GM12891 (cell line): ENCODE measurements at regions not wholly inside any gene's neighbourhood (a gene's known extent, or its start where the extent isn't known, plus 50 kb on each side); places are given as distances from the start of the nearest gene placed in this dataset.

ENCODE experiments used
- POLR2AphosphoS5 ChIP-seq: IDR thresholded peaks from 2 replicates; pipeline ENCODE4 v1.6.1; 2011; ENCODE audit warnings: low read depth, low read length, control low read depth
- SPI1 ChIP-seq: IDR thresholded peaks from 2 replicates; pipeline ENCODE4 v1.6.1; 2011; ENCODE audit warnings: low read depth, low read length, control low read depth

DNA sequence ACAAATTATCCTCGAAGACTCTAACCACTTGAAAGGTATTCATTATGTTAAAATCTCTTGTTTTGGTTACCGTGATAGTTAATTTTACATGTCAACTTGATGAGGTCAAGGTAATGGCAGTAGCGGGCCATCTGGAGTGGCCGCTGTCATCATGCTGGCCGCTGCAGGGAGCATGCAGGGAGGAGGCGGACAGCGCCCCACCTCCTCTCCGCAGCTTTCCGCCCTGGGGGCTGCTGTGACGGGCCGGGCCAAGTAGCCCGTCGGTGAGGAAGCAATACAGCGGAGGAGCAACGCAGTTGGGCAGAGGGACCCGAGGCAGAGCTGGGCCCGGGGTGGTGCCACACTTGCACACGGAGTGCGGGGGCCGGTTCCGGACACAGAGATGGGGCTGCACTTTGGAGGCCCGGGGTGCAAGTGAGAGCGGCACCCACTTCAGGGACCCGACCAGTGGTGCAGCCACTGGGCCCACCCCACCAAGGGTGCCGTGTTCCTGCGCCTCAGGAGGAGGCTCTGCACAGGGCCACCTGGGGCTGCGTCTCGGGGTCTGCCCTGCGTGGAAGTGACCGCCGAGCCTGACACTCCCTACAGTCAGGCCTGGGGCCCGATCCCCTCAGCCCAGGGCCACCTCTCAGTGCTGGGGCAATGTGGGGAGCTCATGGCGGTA is 452.4 kb downstream of the LRATD1 start:
- TF ChIP-seq POLR2AphosphoS5 (no peak), SPI1 (no peak)
